ENCODE measurements at regions not wholly inside any gene's neighbourhood (a gene's known extent, or its start where the extent isn't known, plus 50 kb on each side); places are given as distances from the start of the nearest gene placed in this dataset.
"Not testable (repeated sequence)": the region's sequence is repeated elsewhere in the genome, so short reads cannot be mapped to it uniquely, and the experiment has no call there.

DNA sequence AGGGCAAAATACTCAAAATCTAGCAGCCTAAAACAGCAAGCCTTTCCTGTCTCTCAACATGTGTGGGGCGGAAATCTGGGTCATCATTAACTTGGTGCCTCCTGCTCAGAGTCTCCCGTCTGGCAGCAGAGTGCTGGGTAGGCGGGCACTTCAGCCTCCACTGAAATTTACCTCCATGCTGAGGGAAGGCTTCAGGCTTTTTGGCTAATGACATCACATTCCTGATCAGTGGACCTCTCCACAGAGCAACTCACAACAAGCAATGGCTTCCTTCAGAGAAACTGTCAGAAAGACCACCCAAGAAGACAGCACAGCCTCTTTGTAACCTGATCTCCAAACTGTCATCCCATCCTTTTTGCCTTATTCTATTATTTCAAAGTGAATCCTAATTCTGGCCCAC lies 1109.0 kb downstream of the UQCRFS1 start:
- no peak for DNase-seq

DNA sequence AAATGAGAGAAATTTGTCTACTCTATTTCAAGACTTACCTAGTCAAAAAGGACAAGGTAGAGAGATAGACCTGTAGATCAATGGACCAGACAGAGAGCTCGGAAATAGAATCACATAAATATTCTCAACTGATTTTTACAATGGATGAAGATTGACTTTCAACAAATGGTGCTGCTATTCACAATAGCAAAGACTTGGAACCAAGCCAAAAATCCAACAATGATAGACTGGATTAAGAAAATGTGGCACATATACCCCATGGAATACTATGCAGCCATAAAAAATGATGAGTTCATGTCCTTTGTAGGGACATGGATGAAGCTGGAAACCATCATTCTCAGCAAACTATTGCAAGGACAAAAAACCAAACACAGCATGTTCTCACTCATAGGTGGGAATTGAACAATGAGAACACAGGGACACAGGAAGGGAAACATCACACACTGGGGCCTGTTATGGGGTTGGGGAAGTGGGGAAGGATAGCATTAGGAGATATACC lies 1128.2 kb downstream of the UQCRFS1 start:
- DNase-seq: not testable (repeated sequence)

DNA sequence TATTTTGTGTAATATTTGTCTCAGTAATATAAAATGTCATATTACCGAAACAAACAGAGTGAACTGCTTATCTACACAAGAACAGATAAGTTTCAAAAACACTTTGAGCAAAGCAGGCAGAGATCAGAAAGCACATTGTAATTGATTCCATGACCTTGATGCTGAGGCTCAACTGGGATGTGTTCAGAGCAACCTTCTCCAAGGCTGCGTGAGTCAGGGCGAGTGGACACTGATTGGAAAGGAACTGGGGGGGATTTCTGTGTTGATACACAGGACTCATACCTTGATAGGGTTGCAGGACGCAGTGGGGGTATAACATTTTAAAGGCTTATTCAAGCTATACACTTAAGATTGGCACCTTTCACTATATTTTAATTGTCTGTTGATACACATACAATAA lies 1136.3 kb downstream of the UQCRFS1 start:
- DNase-seq: no peak

DNA sequence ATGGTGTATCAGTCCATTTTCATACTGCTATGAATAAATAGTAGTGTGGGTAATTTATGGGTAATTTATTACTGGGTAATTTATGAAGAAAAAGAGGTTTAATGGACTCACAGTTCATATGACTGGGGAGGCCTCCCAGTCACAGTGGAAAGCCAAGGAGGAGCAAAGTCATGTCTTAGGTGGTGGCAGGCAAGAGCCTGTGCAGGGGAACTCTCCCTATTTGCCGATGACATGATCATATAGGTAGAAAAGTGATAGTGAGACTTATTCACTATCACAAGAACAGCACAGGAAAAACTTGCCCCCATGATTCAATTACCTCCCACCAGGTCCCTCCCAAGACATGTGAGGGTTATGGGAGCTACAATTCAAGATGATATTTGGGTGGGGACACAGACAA lies 1137.7 kb downstream of the UQCRFS1 start:
- no peak for DNase-seq

DNA sequence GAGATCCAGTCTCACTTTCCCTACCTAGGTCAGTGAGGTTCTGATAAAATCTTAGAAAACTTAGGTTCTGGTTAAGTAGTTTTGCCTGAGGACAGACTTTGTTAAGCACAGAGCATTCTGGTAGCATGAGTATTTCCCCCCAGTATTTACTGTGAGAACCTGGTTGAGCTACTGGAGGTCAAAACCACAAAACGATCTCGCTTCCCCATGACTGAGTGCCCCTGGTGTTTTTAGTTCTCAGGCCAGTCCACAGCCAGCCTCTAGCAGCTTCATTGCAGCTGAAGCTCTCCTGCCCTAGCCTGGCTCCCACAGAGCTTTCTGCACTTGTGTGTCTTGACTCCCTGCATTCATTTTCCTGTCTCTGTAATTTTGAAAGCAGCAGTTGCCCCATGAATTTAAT lies 1138.2 kb downstream of the UQCRFS1 start:
- DNase-seq: no peak

DNA sequence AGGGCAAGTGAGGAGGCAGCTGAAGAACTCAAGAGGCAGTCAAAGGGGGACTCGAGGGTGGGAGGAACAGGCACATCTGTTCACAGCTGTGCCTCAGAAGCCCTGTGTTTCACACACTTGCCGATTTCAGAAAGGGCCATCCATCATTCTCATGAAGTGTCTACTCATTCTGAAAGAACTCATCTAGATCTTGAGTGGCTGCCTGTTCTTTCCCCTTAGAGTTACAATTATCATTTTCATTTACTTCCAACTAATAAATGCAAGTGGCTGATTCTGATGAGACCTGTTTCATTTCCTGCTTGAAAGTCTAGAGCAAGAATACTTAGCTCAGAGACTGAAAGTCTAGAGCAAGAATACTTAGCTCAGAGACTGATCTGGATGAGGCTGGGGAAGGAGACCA lies 1145.1 kb downstream of the UQCRFS1 start:
- no peak for DNase-seq

DNA sequence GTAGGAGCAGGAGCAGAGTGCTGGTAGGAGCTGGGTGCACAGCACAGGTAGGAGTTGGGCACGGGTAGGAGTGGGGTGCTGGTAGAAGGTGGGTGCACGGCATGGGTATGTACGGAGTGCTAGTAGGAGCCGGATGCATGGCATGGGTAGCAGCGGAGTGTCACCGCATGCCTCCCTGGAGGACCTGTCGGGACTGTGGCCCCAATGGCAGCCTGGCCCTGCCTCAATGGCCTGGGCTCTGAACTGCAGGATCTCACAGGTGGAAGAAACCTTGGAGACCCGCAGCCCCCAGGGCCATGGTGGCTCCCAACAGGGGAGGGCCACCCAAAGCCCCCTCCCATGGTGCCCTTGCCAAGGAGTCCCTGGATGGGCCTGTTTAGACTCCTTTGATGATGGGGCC lies 1146.0 kb downstream of the UQCRFS1 start:
- no peak for DNase-seq

DNA sequence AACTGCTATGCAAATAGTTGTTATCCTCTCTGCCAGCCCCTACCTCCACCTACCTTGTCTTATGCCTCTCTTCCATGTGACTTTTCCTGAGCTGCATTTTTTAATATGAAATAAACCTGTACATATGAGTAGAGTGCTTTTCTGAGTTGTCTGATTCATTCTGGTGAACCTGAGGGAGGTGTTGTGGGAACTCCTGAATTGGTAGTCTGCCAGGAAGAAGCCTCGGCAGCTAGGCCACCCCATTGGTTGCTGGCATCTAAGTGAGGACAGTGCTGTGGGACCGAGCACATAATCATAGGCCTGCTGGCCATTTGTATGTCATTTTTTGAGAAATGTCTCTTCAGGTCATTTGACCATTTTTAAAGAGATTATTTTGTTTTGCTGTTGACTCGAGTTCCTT lies 1146.8 kb downstream of the UQCRFS1 start:
- no peak for DNase-seq

DNA sequence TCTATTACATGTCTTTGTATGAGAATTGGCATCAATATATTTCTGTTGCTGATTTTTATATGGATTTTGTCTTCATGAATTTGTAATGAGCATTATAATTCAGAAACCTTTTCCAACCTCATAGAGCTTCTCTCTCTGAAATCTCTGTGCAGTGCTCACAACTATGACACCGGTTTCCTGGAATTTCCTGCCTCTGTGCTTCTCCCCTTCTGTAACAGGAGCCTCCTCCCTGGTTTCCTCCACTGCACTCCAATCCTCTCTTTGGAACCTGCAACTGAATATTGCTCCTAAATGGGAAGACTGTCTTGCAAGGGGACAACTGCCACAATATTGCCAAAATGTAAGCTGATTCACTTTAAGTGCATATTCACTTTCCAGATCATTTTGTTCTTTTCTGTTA lies 1147.9 kb downstream of the UQCRFS1 start:
- peak in 1 of 2 experiments; percentile 47 for DNase-seq

DNA sequence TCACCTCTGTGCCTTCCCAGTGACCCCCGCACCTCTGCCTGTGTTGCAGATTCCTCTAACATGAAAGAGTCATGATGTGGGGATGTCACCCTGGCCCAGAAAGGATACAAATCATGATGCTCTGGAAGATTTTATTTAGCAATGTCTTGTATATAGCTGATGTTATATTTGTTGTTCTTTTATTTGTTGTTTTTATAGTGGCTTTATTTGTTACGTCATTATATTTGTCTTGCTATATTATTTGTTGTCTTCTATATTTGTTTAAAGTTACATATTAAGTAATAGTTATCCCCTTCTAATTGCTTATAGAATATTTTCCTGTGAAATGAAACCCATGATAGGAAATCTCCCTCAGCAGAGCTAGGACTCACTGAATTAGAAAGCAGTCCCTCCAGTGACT lies 1149.2 kb downstream of the UQCRFS1 start:
- DNase-seq: no peak

DNA sequence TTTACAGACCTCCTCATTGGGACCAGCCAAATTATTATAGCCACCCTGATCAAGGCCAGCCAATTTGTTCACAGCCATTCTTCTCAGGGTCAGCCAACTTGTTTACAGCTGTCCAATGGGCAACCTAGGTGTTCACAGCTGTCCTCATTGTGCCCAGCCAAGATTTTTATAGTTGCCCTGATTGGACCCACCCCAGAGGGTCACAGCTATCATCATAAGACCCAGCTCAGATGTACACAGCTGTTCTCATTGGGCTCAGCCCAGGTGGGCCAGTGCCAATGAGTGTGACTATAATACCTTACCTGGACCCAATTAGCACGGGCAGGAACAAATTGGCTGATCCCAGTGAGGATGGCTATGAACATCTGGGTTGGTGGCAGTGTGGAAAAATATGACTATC lies 1151.8 kb downstream of the UQCRFS1 start:
- DNase-seq: no peak

DNA sequence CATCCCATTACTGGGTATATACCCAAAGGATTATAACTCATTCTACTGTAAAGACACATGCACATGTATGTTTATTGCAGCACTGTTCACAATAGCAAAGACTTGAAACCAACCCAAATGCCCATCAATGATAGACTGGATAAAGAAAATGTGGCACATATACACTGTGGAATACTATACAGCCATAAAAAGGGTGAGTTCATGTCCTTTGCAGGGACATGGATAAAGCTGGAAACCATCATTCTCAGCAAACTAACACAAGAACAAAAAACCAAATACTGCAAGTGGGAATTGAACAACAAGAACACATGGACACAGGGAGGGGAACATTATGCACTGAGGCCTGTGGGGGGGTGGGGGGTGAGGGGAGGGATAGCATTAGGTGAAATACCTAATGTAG lies 1155.9 kb downstream of the UQCRFS1 start:
- DNase-seq: not testable (repeated sequence)

DNA sequence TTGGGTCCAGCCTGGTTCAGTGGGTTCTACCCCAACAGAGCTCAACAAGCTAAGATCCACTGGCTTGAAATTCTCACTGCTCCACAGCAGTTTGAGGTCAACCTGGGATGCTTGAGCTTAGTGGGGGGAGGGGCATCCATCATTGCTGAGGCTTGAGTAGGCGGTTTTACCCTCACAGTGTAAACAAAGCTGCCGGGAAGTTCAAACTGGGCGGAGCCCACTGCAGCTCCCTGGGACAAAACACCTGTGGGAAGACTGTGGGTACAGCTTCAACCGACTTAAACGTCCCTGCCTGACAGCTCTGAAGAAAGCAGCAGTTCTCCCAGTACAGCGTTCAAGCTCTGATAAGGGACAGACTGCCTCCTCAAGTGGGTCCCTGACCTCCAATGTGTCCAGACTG lies 1161.9 kb downstream of the UQCRFS1 start:
- DNase-seq: no peak

DNA sequence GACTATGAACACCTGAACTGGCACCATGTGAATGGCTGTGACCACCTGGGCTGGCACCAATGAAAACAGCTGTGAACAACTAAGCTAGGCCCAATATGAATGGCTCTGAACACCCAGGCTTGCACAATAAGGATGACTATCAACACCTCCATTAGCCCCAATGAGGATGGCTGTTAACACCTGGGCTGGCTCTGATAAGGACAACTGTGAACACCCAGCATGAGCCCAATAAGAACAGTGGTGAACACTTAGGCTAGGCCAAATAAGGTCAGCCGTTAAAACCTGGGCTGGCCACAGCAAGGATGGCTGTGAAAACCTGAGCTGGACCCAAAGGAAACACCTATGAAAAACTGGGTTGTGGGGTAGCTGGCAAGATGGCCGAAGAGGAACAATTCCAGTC lies 1163.1 kb downstream of the UQCRFS1 start:
- DNase-seq: no peak

DNA sequence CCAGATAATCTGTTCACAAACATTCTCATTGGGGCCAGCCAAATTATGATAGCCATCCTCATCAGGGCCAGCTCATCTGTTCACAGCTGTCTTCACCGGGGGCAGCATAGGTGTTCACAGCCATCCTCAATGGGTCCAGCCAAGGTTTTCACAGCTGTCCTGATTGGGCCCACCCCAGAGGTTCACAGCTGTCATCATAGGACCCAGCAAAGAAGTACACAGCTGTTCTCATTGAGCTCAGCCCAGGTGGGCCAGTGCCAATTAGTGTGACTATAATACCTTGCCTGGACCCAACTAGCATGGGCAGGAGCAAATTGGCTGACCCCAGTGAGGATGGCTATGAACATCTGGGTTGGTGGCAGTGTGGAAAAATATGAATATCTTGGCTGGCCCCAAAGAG lies 1166.0 kb downstream of the UQCRFS1 start:
- no peak for DNase-seq

DNA sequence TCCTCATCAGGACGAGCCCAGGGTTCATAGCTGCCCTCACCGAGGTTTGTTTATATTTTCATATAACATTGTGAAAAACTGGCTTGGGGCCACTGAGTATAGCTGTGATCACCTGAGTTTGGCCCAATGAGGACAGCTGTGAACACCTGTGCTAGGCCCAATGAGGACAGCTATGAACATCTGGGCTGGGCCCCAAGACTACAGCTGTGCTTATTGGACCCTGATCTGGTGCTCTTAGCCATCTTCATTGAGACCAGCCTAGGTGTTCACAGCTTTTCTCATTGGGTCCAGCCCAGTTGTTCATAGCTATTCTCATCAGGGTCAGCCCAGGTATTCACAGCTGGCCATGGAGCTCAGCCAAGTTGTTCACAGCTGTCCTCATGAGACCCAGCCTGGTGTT lies 1167.3 kb downstream of the UQCRFS1 start:
- no peak for DNase-seq

DNA sequence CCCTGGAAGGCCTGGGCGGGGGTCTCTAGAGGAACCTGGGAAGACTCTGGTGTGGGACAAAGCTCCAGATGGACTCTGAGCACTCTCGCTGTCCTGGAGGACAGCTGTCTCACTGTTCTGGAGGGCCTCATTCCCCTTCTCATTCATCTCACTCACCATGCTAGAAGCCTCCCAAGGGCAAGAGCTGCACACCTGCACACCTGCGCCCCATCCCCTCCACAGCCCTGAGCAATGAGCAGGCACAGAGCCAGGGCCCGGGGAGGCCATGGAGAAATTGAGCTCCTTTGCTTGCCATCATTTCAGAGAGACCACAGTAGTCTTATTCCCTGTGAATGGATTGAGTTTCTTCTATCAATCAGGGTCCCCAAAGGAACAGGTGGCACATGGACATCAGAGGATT lies 1168.5 kb downstream of the UQCRFS1 start:
- no peak for DNase-seq

DNA sequence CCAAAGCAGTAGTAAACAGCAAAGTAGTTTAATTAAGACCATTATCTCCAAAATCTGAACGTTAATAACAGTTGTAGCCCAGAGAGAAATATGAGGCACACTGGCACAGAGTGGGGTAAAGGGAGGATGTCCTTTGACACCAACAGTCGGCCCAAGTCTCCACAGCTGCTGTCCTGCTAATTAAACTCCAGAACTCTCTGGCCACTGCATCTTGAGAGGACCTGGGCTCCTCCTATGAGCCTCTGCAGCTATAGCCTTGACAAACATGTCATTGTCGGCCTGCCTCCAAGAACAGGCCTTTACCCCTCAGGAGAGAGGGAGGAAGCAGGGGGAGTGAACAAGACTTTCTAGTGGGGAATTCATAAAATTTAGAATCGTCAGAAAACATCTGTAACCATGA lies 1170.4 kb downstream of the UQCRFS1 start:
- DNase-seq: no peak

DNA sequence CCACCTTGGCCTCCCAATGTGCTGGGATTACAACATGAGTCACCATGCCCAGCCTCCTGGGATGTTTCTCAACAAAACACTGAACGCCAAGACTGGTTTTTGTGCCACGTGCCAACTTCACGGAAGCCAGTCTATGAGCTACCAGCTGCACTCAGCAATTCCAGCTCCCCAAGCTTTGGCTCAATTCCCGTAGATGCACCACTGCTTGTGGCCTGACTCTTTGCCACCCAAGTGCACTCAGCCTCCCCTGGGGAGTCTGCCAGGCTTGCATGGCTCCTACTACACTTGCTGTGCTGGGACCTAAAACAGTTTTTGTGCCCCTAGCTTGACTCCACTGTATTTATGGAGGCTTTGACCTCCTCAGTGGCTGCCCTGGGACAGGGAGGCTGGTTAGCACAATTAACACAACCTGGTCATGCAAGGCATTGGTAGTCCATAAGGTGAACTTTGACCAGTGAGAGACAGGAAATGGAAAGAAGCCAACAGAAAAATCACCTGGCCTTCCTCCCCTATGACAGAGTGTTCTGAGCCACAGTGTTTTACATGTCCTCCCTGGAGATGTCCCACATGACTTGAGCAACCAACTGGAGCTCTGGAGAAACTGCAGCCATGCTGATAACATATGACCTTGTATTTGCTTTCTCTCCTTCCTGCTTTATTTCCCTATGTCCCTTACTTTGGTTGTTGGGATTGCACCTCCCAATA lies 1173.1 kb downstream of the UQCRFS1 start:
- DNase-seq: no peak

DNA sequence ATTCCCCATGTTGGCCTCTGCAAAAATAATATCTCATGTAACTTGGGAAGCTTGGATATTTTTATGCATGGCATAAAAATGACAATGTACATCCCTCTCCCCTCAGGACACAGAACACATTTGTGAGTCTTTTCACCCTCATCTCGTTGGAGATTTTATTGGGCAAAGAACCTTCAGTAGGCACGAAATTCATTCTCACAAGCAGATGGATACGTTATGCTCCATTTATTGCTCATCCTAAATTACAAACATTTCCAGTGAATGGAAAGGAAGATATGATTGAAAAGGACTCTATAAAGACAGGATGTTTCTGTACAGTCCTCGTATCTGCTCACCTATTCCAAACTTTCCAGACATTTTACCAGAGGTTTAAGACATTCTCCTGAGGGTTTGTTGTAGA lies 1175.8 kb downstream of the UQCRFS1 start:
- no peak for DNase-seq

DNA sequence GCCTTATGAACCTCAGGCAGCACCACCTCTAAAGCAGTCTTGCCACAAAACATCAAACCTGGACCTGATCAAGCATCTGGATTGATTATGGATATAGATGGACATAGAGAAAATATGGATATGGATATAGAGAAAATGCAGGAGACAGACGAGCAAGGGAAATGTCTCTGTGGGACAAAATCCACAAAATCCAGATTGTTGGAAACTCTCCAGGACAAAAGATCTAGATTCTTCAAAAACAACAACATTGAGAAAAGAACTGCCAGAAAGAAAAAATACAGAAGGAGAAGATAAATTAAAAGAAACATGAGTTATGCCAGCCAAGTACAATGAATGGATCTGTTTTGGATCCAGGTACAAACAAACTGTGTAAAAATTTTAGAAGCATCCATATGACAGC lies 1176.5 kb downstream of the UQCRFS1 start:
- no peak for DNase-seq

DNA sequence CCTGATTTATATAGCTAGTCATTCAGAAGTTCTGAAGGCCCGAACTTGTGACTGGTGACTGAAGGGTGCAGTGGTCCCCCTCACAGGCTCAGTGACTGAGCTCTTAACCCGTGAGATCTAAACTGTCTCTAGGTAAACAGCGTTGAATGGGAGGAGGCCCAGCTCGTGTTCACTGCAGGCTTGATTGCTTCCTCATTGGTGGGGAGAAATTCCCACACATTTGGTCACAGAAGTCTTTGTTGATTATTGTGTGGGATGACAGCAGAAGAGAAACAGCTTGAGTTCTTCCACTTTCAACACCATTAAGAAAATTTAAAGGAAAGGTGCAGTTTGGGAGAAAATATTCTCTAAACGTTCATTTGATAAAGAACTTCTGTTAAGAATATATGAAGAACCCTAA lies 1178.0 kb downstream of the UQCRFS1 start:
- DNase-seq: no peak

DNA sequence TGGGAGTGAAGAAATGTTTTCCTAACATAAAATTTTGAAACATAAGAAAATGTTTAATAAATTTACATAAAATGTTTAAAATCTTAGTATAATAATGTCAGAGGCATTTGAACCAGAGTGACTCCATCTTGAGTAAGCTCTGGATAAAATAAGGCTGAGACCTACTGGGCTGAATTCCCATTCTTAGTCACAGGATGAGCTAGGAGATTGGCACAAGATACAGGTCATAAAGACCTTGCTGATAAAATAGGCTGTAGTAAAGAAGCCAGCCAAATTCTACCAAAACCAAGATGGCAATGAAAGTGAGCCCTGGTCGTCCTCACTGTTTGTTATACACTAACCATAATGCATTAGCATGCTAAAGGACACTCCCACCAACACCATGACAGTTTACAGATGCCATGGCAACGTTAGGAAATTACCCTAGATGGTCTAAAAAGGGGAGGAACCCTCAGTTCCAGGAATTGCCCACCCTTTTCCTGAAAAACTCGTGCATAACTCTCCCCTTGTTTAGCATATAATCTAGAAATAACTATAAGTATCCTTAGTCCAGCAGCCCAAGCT lies 1184.0 kb downstream of the UQCRFS1 start:
- no peak for DNase-seq

DNA sequence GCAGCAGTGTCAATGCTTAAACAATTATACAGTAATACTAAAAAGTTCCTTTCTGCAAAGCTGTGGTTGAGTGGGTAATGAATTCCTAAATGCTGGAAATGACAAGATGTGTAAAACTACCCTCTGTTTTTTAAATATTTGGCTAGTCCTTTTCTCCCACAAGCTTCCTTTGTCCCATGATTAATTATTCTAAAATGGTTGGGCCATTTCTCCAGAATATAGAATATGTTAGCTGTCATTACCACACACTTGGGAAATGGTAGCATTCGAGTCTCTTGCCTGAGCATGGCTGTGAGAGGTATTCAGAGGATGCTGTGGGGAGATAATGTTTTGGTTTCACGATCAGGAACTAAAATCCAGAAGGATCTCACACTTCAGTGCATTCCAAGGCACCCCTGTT lies 1185.8 kb downstream of the UQCRFS1 start:
- DNase-seq: no peak

DNA sequence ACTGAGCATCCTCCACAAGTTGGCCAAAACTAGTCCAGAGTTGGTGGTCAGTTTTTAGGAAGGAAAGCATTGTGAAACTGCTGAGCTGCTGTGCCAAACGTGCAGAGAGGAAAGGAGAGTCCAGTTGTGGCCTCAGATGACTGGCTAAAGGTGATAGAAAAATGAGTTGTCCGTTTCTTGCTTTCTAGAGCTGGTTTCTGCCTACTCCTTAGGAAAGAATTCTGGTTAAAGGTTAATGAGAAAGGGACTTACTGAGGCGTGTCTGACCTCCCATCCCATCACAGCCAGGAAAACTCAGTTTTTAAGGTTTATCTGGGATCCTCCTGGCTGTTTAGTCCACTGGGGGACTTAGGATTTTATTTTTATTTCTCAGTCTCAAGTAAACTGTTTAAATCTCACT lies 1186.3 kb downstream of the UQCRFS1 start:
- DNase-seq: no peak
